Astrocyte (in vitro differentiated cells and primary cell): ENCODE measurements at regions not wholly inside any gene's neighbourhood (a gene's known extent, or its start where the extent isn't known, plus 50 kb on each side); places are given as distances from the start of the nearest gene placed in this dataset.

Source experiments
- DNase-seq: peaks from one replicate; pipeline ENCODE4 v3.0.0-alpha.2; 2010; ENCODE audit warnings: low read depth
- FAIRE-seq: peaks from 2 replicates; lab custom pipeline; 2011; peaks lifted over from hg19 to GRCh38; lab: Jason Lieb, UNC
- H2AFZ ChIP-seq: 2 replicates; pipeline ENCODE4 v1.6.0; 2012; ENCODE audit warnings: low read depth, low read length, inconsistent platforms
- H3K27ac ChIP-seq: 2 replicates; pipeline ENCODE4 v1.5.1; 2011; ENCODE audit warnings: low read depth, low read length, inconsistent platforms
- H3K27me3 ChIP-seq: 2 replicates; pipeline ENCODE4 v1.6.0; 2011; ENCODE audit warnings: low read length, inconsistent platforms; ENCODE audit not compliant: insufficient read depth
- H3K36me3 ChIP-seq: 2 replicates; pipeline ENCODE4 v1.5.1; 2011; ENCODE audit warnings: low read length, inconsistent platforms; ENCODE audit not compliant: insufficient read depth
- H3K4me1 ChIP-seq: 2 replicates; pipeline ENCODE4 v1.5.1; 2011; ENCODE audit warnings: low read length, inconsistent platforms; ENCODE audit not compliant: insufficient read depth
- H3K4me2 ChIP-seq: 2 replicates; pipeline ENCODE4 v1.6.0; 2012; ENCODE audit warnings: low read length, inconsistent platforms
- H3K4me3 ChIP-seq: 2 replicates; pipeline ENCODE4 v1.5.1; 2011; ENCODE audit warnings: low read depth, mild to moderate bottlenecking, low read length, inconsistent platforms; ENCODE audit not compliant: insufficient read depth
- H3K79me2 ChIP-seq: 2 replicates; pipeline ENCODE4 v1.6.0; 2012; ENCODE audit warnings: mild to moderate bottlenecking, low read length, inconsistent platforms; ENCODE audit not compliant: insufficient read depth
- H3K9ac ChIP-seq: 2 replicates; pipeline ENCODE4 v1.6.0; 2012; ENCODE audit warnings: mild to moderate bottlenecking, low read length, inconsistent platforms
- H3K9me3 ChIP-seq: 2 replicates; pipeline ENCODE4 v1.5.1; 2012; ENCODE audit warnings: low read depth, mild to moderate bottlenecking, low read length, inconsistent platforms; ENCODE audit not compliant: insufficient read depth
- H4K20me1 ChIP-seq: 2 replicates; pipeline ENCODE4 v1.6.0; 2012; ENCODE audit warnings: low read length, inconsistent platforms; ENCODE audit not compliant: insufficient read depth
- H3K27ac Mint-ChIP-seq: one replicate; pipeline ENCODE4 v1.8.0; 2021; ENCODE audit warnings: mild to moderate bottlenecking, mixed read lengths; ENCODE audit not compliant: unreplicated experiment
- H3K27me3 Mint-ChIP-seq: one replicate; pipeline ENCODE4 v1.8.0; 2021; ENCODE audit warnings: low read depth, mixed read lengths; ENCODE audit not compliant: unreplicated experiment
- H3K36me3 Mint-ChIP-seq: one replicate; pipeline ENCODE4 v1.8.0; 2021; ENCODE audit warnings: low read depth, mixed read lengths; ENCODE audit not compliant: unreplicated experiment
- H3K4me1 Mint-ChIP-seq: one replicate; pipeline ENCODE4 v1.8.0; 2021; ENCODE audit warnings: low read depth, mixed read lengths; ENCODE audit not compliant: unreplicated experiment
- H3K4me3 Mint-ChIP-seq: one replicate; pipeline ENCODE4 v1.8.0; 2021; ENCODE audit warnings: mild to moderate bottlenecking, moderate library complexity, mixed read lengths; ENCODE audit not compliant: unreplicated experiment
- H3K9me3 Mint-ChIP-seq: one replicate; pipeline ENCODE4 v1.8.0; 2021; ENCODE audit warnings: mild to moderate bottlenecking, mixed read lengths; ENCODE audit not compliant: unreplicated experiment
- EZH2 ChIP-seq: IDR thresholded peaks from 2 replicates; pipeline ENCODE4 v1.6.1; 2012; ENCODE audit warnings: mild to moderate bottlenecking, low read length, inconsistent platforms; ENCODE audit not compliant: insufficient read depth
- TF ChIP-seq, protein P1 (sequence below): IDR thresholded peaks from 2 replicates; pipeline ENCODE4 v1.5.1; 2011; ENCODE audit warnings: low read depth, mild to moderate bottlenecking, inconsistent platforms, low read length, moderate library complexity; ENCODE audit not compliant: insufficient read depth

DNA sequence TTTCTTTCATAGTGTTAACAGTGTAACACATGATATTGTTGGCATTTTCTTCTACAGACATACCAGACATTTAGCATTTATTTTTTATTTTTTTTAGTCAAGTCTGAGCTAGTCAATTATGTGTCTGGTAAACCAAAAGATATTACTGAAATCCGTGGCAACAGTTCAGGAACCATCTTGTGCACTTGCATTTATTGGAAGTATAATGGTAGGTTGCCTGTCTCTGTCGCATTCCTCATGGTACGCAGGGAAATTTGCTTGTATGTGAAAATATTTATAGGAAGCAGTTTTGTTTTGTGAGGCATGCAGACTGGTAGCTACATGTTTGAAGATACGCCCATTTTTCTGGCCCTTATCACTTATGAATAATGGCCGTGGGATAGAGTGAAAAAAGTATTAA lies 186.1 kb upstream of the SLC38A2 start:
- Histone ChIP-seq H3K4me3 (no peak overlapping the region), H3K4me1 (peaks cover 35% of the 10 kb centered on the region), H3K36me3 (no peaks in the 10 kb centered on the region), H3K9me3 (no peaks in the 10 kb centered on the region), H3K27me3 (no peaks in the 10 kb centered on the region), H3K9ac (no peak overlapping the region), H4K20me1 (no peaks in the 10 kb centered on the region), H3K27ac (no peak overlapping the region), H3K79me2 (no peaks in the 10 kb centered on the region), H2AFZ (no peak overlapping the region), H3K4me2 (no peak overlapping the region)
- H3K9me3 Mint-ChIP-seq, result no peaks in the 10 kb centered on the region
- H3K4me1 Mint-ChIP-seq, result peaks cover 33% of the 10 kb centered on the region
- H3K27ac Mint-ChIP-seq, result peak overlapping the region; percentile 21
- no peaks in the 10 kb centered on the region for H3K27me3 Mint-ChIP-seq
- FAIRE-seq, result no peak
- no peak for DNase-seq
- no peak for TF ChIP-seq EZH2
- TF ChIP-seq, protein P1, sequence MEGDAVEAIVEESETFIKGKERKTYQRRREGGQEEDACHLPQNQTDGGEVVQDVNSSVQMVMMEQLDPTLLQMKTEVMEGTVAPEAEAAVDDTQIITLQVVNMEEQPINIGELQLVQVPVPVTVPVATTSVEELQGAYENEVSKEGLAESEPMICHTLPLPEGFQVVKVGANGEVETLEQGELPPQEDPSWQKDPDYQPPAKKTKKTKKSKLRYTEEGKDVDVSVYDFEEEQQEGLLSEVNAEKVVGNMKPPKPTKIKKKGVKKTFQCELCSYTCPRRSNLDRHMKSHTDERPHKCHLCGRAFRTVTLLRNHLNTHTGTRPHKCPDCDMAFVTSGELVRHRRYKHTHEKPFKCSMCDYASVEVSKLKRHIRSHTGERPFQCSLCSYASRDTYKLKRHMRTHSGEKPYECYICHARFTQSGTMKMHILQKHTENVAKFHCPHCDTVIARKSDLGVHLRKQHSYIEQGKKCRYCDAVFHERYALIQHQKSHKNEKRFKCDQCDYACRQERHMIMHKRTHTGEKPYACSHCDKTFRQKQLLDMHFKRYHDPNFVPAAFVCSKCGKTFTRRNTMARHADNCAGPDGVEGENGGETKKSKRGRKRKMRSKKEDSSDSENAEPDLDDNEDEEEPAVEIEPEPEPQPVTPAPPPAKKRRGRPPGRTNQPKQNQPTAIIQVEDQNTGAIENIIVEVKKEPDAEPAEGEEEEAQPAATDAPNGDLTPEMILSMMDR, result no peak
- H3K4me3 Mint-ChIP-seq, result no peak overlapping the region
- H3K36me3 Mint-ChIP-seq, result no peaks in the 10 kb centered on the region

DNA sequence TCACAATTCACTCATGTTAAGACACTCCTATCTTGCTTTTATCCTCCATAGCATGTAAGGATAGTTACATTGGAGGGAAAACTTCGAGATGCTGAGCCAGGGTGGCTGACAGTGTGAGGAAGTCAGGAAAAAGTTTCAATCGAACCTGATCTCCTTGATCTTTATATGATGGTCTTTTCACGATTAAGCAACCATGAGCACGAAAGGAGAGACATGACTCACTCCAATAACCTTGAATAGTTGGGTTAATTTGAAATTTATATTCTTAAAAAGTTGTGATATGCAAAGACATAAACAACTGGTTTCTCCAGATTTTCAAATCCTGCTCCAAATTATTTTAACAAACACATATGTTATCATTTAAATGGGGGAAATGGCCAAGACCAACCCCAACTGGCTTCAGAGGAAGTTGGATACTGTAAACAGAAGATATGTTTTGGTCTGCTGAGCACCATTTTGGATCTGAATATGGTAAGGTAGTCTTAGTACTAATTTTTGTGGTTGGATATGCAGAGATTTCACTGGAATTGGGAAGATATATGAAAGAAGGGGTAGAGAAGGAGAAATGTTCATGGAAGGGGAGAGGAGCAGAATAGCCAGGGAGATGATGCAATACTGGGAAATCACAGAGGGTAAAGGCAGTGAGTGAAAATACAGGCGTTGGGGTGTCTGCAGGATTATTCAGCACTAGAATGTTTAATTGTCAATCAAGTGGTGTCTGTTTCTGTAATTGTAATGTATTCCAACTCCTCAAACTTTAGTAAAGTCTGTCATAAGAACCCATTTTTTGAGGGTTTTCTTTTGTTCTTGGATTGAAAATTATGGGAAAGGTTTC lies 185.2 kb upstream of the SLC38A2 start:
- H3K4me2 ChIP-seq, result peak overlapping the region; percentile 29

More for the DNA sequence above, 185.2 kb upstream of the SLC38A2 start:
- Histone ChIP-seq H3K4me3 (no peak overlapping the region), H3K9ac (peak overlapping the region; percentile 68), H3K9me3 (no peaks in the 10 kb centered on the region), H2AFZ (no peak overlapping the region), H3K36me3 (no peaks in the 10 kb centered on the region), H3K27ac (peak overlapping the region; percentile 99), H4K20me1 (no peaks in the 10 kb centered on the region), H3K27me3 (no peaks in the 10 kb centered on the region), H3K4me1 (peaks cover 40% of the 10 kb centered on the region), H3K79me2 (no peaks in the 10 kb centered on the region)
- Mint-ChIP-seq H3K4me3 (no peak overlapping the region), H3K27me3 (no peaks in the 10 kb centered on the region), H3K27ac (peak overlapping the region; percentile 21), H3K9me3 (no peaks in the 10 kb centered on the region), H3K4me1 (peaks cover 36% of the 10 kb centered on the region), H3K36me3 (no peaks in the 10 kb centered on the region)
- no peak for DNase-seq
- TF ChIP-seq, protein P1, result no peak
- no peak for TF ChIP-seq EZH2
- no peak for FAIRE-seq
